ENCODE measurements at regions not wholly inside any gene's neighbourhood (a gene's known extent, or its start where the extent isn't known, plus 50 kb on each side); places are given as distances from the start of the nearest gene placed in this dataset.

- TF ChIP-seq CTCF (IDR thresholded peaks at IDR 0.05; ENCODE audit: insufficient read depth, low read length, poor library complexity, severe bottlenecking) = no peak
- TF ChIP-seq EZH2phosphoT487 (conservative IDR thresholded peaks at IDR 0.05; ENCODE audit: low read length) = no peak
Observed at GRCh38 chr3:72658466-72659100, 189.7 kb downstream of the SHQ1 start.

Measured in SU-DHL-6 (cell line).